WTC11 (cell line): ENCODE measurements at regions not wholly inside any gene's neighbourhood (a gene's known extent, or its start where the extent isn't known, plus 50 kb on each side); places are given as distances from the start of the nearest gene placed in this dataset.

Source experiments
- ZNF396 ChIP-seq: fragments of 250-450 bp; sonication (Bioruptor Pico); IDR thresholded peaks from 2 replicates; pipeline ENCODE4 v1.8.0; 2021; ENCODE audit warnings: mild to moderate bottlenecking, moderate library complexity, borderline replicate concordance
- TF ChIP-seq, protein P1 (sequence below): sonication (generic); formaldehyde crosslinking; IDR thresholded peaks from 2 replicates; pipeline ENCODE4 v1.8.1; 2022; ENCODE audit warnings: low read depth, mild to moderate bottlenecking, moderate library complexity, missing genetic modification reagents, borderline replicate concordance
- TF ChIP-seq, protein P2 (sequence below): fragments of 200-600 bp; IDR thresholded peaks from 2 replicates; pipeline ENCODE4 v1.8.0; 2022; ENCODE audit warnings: antibody characterized with exemption

DNA sequence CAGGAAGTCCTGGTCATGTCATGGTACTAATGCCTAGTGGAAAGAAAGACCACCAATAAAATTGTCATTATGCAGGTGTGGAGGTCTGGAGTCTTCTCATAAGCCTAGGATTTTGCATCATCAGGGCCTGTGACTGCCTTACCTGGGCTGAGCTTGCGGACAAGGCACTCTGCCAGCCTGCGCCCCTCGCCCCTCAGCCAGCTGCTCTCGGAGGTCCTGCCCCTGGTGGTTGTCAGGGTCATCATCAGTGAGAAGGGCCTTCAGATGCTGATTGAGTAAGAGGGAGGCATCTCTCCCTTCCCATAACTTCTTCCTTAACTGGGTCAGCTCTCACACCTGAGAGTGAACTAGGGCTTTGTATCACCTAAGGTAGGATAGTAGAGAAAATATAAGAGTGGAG is 132.8 kb downstream of the DCLK3 start:
- TF ChIP-seq, protein P1, sequence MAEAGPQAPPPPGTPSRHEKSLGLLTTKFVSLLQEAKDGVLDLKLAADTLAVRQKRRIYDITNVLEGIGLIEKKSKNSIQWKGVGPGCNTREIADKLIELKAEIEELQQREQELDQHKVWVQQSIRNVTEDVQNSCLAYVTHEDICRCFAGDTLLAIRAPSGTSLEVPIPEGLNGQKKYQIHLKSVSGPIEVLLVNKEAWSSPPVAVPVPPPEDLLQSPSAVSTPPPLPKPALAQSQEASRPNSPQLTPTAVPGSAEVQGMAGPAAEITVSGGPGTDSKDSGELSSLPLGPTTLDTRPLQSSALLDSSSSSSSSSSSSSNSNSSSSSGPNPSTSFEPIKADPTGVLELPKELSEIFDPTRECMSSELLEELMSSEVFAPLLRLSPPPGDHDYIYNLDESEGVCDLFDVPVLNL (CRISPR knock-in tag): no peak
- TF ChIP-seq, protein P2, sequence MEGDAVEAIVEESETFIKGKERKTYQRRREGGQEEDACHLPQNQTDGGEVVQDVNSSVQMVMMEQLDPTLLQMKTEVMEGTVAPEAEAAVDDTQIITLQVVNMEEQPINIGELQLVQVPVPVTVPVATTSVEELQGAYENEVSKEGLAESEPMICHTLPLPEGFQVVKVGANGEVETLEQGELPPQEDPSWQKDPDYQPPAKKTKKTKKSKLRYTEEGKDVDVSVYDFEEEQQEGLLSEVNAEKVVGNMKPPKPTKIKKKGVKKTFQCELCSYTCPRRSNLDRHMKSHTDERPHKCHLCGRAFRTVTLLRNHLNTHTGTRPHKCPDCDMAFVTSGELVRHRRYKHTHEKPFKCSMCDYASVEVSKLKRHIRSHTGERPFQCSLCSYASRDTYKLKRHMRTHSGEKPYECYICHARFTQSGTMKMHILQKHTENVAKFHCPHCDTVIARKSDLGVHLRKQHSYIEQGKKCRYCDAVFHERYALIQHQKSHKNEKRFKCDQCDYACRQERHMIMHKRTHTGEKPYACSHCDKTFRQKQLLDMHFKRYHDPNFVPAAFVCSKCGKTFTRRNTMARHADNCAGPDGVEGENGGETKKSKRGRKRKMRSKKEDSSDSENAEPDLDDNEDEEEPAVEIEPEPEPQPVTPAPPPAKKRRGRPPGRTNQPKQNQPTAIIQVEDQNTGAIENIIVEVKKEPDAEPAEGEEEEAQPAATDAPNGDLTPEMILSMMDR: no peak
- TF ChIP-seq ZNF396 (CRISPR knock-in tag): no peak
